K562 (cell line): ENCODE measurements at regions not wholly inside any gene's neighbourhood (a gene's known extent, or its start where the extent isn't known, plus 50 kb on each side); places are given as distances from the start of the nearest gene placed in this dataset.
A peak's percentile ranks its signal among the peaks of the same experiment; 100 is the strongest.

ENCODE experiments used
- MBD2 ChIP-seq: sonication (generic); IDR thresholded peaks from 2 replicates; pipeline ENCODE4 v1.6.1; 2016; ENCODE audit warnings: low read depth, borderline replicate concordance
- MGA ChIP-seq: fragments of 450-650 bp; IDR thresholded peaks from 2 replicates; pipeline ENCODE4 v1.6.1; 2016; ENCODE audit warnings: mild to moderate bottlenecking, moderate library complexity
- TFE3 ChIP-seq: fragments of 450-650 bp; formaldehyde crosslinking; IDR thresholded peaks from 2 replicates; pipeline ENCODE4 v1.4.0; 2020; ENCODE audit warnings: mild to moderate bottlenecking, mixed read lengths
- ZHX1 ChIP-seq: fragments of 150-350 bp; conservative IDR thresholded peaks from 2 replicates; pipeline ENCODE4 v1.6.1; 2014; ENCODE audit warnings: low read length

GRCh38 chr5:89275066-89275855 is 392.3 kb upstream of the MEF2C start (continued):
- TF ChIP-seq MGA (0 out of 2 replicates have a peak, but pooled peaks have one; percentile 20), MBD2 (no peak), ZHX1 (no peak), TFE3 (CRISPR knock-in tag) (no peak)
